ENCODE measurements at regions not wholly inside any gene's neighbourhood (a gene's known extent, or its start where the extent isn't known, plus 50 kb on each side); places are given as distances from the start of the nearest gene placed in this dataset.

DNA sequence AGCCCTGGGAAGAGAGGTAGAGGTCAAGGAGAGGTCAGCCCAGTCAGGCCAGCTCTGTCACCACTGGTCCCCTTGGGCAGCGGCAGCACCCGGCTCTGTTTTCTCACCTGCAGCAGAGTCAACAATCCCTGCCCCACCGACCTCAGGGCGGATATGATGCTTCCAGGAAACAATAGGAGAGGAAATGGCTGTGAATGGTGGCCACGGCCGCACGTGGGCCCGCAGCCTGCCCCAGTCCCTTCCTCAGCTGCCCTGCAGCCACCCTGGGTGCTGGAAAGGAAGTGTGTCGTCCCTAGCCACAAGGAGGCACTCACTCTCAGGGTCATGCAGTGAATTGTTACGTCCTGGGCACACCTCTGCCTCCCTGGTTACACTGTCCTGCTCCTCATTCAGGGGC, 92.5 kb upstream of the ENPP6 start:
- no peak for DNase-seq (ENCODE audit: low spot score)

DNA sequence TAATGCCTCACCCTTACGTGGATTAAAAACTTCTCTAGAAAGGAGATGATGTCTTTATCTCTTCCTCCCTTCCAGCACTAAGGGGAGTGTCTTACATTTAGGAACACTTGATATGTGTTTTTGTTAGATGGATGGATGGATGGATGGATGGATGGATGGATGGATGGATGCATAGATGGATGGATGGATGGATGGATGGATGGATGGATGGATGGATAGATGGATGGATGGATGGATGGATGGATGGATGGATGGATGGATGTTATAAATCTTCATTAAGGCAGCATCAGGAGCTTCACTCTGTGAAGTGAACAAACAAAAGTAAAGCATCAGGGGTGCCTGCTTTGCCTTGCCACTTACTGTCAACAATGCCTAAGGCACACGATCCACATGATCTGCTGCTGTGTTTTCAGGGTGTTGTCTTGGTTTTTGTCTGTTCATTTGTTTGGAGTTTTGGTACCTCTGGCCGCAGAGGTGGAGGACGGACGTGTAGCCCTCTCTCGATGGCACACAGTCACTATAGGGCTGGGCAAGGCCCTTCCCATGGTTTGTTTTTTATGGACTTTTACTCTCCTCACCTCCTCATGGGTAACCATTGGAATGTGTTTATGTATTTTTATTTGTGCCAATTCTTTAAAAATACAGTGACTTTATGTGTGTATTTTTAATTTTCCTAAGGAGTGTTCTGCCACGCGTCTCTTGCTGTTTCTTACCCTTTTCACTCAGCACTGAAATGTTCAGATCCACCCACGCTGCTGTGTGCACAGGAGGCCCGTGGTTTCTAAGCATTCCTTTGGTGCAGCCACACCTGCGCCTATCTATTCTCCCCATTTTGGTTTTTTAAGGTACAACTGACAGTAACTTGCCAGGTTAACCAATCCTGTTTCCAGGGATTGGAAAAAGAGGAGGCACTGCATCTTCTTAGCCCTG, 91.8 kb upstream of the ENPP6 start:
- no peak for DNase-seq (ENCODE audit: low spot score)

DNA sequence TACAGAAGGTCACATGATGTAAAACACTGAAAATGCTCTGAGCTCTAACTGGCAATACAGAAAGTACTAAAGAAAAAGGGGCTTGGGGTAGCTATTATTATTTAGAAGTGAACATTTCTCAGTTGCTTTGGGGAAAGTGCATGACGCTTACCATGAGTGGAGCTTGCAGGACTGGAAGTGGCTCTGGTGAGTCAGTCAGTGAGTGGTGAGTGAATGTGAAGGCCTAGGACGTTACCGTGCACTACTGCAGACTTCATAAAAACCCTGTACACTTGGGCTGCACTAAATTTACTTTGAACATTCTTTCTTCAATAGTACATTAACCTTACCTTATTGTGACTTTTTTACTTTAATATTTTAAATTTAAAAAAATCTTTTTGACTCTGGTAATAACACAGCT, 89.3 kb upstream of the ENPP6 start:
- no peak for DNase-seq (ENCODE audit: low spot score)

DNA sequence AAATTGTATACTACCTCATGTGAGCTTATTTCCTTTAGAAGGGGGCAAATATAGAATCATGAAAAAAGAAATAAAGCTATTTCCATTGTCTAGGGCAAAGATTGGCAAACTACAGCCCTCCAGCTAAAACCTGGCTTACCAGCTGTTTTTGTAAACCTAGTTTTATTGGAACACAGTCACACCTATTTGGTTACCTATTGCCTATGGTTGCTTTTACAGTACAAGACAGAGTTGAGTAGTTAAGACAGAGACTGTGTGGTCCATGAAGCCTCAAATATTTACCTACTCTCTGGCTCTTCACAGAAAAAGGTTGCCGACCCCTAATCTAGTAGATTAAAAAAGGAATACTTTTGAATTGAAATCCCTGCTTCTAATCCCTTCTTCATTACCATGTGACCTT, 88.8 kb upstream of the ENPP6 start:
- DNase-seq (ENCODE audit: low spot score), result no peak

DNA sequence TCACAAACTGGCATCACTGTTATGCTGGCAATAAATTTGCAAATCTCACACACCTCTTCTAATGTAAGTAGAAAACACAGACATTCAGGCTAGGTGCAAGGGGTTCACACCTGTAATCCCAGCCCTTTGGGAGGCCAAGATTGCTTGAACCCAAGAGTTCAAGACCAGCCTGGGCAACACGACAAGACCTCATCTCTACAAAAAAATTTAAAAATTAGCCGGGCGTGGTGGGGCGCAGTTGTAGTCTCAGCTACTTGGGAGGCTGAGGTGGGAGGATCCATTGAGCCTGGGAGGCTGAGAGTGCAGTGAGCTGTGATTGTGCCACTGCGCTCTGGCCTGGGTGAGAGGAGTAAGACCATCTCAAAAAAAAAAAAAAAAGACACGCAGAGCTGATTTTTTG, 83.1 kb upstream of the ENPP6 start:
- no peak for DNase-seq (ENCODE audit: low spot score)

DNA sequence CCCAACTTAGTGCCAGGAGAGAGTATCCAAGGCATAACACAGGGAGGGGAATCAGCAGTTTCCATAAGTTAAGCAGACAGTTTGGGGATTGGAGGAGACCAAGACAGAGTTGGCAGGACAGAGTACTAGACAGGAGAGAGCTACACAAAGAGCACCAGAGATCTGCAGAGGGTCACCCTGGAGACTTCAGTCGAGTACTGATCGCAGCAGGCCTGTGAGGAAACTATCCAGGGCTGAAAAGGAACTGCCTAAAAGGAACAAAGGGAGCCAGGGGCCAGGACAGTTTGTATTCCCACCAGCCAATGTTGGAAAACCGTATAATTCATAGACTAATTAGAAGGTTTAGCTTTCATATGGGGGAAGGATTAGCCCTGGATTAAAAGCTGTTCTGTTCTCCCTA, 80.6 kb upstream of the ENPP6 start:
- DNase-seq (ENCODE audit: low spot score), result no peak

DNA sequence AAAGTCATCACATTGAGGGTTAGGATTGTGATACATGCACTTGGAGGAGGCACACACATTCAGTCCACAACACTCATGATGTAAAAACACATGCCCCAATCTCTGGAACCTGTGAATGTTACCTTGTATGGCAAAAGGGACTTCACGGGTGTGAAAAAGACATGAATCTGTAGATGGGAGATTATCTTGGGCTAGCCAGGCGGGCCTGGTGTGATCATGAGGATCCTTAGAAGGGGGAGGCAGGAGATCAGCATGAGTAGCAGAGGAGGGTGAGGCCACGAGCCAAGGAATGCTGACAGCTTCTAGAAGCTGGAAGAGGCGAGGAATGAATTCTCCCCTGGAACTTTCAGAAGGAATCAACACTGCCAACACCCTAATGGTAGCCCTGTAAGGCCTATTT, 77.5 kb upstream of the ENPP6 start:
- no peak for DNase-seq (ENCODE audit: low spot score)

DNA sequence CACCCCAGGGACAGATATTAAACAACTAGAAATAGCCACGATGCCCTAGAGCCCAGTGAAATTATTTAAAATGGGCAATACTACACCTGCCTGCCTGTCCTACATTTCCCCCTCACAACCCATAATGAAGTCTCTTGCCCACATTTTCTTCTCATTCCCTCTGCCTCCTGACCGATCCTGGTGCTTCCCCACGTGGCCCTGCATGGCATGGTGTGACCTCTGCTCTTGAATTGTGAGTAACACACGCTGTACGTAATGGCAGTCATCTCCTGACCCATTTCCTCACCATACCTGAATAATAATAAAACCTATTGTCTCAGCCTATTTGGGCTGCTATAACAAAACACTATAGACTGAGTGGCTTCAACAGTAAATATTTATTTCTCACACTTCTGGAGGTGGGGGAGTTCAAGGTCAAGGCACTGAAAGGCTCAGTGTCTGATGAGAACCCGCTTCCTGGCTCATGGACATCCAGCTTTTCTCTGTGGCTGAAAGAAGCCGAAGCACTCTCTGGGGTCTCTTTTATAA, 77.0 kb upstream of the ENPP6 start:
- no peak for DNase-seq (ENCODE audit: low spot score)

DNA sequence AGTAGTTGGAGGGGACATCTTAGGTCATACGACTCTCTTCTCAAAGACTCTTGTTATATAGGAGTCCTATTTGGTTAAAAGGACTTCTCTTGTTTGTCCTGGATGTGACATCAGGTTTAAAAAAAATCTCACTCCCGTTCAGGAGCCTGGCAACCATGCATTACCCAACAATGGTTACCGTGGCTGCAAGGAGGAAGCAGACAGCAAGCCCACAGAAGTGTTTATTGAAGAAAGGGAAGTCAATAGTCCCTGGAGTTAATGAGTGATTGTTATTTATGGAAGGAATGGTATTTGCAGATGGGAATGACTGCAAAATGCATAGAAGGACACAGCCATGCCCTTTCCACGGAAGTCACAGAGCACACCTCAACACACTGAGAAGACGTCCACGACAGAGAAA, 75.9 kb upstream of the ENPP6 start:
- no peak for DNase-seq (ENCODE audit: low spot score)

DNA sequence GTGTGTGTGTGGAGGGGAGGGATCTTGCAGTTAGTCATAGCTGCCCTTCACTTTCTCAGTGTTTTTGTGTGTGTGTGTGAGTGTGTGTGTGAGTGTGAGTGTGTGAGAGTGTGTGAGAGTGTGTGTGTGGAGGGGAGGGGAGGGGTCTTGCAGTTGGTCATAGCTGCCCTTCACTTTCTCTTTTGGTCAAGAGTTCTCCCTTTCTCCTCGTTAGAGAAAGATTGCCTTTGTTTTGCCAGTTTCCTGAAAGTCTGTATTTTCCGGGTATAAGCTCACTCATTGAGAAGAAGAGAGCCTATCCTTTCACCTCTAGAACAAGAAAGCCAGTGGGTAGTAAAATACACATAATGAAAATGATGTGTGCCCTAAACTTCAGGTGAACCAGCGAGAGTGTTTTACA, 75.2 kb upstream of the ENPP6 start:
- DNase-seq (ENCODE audit: low spot score), result no peak

DNA sequence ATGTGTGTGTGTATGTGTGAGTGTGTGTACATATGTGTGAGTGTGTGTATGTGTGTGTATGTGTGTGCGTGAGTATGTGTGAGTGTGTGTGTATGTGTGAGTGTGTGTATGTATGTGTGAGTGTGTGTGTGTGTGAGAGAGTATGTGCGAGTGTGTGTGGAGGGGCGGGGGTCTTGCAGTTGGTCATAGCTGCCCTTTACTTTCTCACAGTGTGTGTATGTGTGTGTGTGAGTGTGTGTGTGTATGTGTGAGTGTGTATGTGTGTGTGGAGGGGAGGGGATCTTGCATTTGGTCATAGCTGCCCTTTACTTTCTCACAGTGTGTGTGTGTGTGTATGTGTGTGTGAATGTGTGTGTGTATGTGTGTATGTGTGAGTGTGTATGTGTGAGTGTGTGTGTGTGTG, 74.8 kb upstream of the ENPP6 start:
- no peak for DNase-seq (ENCODE audit: low spot score)

DNA sequence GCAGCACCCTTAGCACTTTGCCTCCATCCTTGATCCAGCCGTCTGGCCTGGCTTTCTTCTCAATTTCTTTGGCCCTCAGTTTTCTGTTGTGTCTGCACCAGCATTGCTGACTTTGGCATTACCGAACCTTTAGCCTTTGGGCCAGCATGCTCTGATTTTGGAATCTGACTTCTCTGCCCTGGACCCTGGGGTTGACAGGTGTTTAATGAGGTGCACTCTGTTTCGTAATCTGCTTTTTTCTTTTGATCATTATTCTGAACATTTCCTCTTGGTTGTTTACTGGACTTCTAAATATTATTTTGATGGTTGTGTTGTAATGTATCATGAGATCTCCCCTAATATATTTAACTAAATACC, 71.5 kb upstream of the ENPP6 start:
- no peak for DNase-seq (ENCODE audit: low spot score)

DNA sequence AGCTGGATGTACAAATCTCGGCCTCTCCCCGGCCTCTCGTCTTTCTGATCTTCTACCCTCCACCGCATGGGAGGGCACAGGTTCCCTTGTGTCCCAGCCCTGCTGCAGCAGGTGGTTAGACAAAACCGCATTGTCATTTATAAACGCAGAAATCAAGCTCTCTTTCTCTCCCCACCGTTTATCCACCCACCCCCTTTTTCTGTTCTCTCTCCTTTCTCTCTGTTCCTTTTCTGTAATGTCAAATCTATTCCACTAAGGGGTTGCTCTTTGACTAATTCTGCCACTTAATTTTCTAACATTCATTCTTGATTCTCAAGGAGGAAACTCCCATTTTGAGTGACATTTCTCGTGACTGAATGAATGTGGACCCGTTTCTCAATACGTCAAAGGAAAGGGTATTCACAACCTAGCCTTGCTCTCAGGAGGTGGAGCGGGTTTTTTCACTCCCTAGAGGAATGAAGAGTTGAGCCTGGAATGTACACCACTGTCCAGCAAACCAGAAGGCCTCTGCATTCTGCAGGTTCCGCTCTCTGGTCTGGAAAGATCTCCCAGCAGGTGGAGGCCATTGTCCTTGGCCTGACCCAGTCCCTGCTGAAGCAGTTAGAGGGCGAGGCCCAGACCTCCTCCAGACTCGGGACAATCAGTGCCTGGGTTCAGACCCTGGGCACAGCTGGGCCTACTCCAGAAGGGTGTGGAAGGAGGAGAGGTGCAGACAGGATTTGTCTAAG, 70.9 kb upstream of the ENPP6 start:
- DNase-seq (ENCODE audit: low spot score), result no peak

DNA sequence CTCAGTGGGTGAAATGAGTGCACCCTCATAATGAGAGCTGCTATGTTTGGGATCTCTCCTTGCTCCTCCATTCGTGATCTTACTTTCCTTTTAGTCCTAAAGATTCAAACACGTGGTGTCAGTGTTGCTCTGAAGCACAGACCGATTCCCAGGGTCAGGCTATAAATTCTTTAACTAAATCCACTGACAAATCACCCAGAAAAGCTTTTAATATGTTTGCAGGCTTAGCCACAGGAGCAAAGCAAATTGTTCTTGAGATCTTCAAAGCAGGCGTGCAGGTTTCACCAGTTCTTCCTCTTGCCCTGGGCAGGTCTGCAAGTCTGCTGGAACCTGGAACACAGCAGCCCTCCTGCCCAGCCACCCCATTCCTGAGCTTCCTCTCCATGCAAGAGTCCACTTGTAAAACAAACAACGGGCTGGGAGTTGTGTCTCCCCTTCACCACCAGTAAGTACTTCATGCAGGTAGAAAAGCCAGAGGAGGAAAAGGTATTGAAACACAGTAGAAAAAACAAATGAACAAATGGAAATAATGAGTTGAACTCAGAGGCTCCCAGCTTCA, 70.1 kb upstream of the ENPP6 start:
- no peak for DNase-seq (ENCODE audit: low spot score)

DNA sequence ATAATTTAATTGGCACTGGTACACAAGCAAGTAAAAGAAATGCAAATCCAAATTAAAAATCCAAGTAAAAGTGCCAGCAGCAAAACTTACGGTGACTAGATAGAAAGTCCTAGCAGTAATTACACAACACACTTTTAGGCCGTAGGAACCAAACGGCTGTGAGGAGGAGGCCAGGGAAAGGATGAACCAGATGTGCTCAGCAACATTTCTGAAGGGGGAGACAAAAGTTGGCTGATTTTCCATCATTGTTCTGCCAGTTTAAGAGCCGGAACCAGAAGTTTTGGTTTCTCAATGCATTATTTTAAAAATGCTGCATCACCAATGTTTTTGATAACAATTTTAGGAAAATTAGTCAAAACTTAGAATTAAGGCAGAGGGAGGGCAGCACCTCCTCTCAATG, 68.7 kb upstream of the ENPP6 start:
- no peak for DNase-seq (ENCODE audit: low spot score)

DNA sequence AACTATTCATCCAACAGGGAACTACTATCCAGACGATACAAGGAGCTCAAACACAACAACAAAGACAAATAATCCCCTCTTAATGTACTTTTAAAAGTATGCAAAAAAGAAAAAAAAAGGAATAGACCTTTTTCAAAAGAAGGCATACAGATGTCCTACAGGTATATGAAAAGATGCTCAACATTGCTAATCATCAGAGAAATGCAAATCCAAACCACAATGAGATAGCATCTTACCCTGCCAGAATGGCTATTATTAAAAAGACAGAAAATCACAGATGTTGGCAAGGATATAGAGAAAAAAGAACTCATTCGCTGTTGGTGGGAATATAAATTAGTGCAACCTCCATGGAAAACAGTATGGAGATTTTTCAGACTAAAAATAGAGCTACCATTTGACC, 67.1 kb upstream of the ENPP6 start:
- no peak for DNase-seq (ENCODE audit: low spot score)

DNA sequence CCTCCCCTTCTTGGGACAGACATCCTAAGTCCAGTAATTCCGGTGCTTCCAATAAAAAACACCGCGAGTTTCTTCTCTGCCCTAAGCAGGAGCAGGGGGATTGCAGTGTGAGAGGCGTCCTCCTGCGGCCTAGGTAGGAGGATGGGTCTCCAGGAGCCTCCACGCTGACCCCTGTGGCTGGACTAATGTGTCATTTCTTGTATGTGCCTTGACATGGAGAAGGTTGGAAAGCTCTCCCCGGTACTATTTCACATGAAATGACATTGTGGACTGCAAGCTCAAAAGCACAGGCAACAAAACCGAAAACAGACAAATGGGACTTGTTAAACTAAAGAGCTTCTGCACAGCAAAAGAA, 66.6 kb upstream of the ENPP6 start:
- no peak for DNase-seq (ENCODE audit: low spot score)

DNA sequence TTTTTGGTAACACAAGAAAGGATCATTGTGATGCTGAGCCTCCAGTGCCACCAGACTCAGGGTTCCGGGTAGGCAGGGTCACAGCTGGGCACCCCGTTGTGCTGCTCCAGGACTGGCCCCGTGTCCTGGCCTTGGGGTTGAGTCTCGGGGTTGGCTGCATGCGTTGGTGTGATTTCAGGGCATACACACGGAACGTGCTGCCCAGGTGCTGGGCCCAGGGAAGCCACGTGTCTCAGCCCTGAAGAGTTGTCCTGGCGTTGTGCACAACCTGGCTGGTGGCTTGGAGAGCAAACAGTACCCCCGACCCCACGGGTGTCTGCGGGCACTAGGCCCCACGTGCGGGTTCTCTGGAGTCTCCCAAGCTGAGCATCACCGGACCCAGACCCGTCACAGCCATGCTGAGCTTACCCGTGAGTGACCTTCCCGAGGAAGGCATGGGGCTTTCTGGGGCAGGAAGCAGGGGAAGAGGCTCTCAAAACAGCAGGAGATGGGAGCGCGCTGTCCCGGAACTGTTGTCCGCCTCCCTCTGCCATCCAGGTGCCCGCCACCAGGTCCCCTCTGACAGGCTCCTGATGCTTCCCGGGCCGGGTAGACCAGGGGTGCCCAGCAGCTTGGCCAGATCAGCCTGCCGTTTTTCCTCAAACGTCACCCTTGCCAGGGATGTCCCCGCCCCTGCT, 66.1 kb upstream of the ENPP6 start:
- peak; percentile 68 for DNase-seq (ENCODE audit: low spot score)

DNA sequence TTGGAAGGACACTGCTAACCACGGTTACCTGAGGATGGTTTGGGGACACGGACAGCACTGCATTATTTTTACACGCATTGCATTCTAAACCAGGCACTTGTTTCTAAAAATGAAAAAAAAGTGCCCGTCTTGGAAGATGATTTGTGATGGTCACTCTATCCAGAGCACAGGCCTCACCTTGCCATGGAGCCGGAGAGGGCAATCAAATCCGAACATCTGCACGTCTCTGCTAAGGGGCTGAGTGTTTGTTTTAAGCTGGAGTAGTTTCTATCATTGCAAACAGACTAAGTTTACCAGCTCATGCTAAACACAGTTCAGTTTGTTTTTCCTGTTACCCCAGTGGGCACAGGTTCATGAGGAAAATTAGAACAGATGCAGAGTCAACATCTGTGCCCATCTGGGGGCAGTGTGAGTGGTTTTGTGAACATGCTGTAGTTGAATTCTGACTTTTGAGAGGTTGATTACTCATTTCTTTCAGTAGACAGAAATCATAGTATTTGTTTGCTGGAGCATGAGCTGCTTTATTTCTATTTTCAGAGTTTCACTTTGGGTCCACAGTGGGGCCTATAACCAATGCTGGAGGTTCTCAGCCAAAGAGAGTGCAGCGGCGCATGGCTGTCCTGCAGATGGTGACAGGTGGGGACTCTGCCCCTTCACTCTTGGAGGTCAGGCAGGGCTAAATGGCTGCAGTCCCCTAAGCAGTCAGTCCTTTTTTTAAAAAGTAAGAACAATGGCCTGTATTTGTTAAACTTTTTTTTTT, 65.4 kb upstream of the ENPP6 start:
- DNase-seq (ENCODE audit: low spot score), result no peak

DNA sequence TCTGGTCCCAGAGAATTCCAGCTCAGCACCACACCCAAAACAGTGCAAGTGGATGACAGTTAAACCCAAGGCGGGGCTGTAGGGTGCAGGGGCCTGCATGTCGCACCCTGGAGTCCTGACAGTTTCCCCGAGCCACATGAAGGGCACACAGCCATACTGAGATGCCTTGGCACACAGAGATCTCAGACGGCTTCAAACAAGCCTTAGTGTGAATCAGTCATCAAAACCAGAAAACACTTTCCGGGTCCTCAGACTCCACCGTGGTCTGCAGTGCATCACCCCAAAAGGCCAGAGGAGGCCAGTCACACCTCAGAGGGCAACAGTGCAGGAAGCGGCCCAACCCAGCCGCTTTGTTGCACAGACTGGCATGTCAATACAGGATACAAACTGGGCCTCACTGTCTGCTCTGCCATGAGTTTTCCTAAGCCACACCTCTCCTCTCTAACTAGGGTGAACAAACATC, 64.6 kb upstream of the ENPP6 start:
- DNase-seq (ENCODE audit: low spot score), result no peak

DNA sequence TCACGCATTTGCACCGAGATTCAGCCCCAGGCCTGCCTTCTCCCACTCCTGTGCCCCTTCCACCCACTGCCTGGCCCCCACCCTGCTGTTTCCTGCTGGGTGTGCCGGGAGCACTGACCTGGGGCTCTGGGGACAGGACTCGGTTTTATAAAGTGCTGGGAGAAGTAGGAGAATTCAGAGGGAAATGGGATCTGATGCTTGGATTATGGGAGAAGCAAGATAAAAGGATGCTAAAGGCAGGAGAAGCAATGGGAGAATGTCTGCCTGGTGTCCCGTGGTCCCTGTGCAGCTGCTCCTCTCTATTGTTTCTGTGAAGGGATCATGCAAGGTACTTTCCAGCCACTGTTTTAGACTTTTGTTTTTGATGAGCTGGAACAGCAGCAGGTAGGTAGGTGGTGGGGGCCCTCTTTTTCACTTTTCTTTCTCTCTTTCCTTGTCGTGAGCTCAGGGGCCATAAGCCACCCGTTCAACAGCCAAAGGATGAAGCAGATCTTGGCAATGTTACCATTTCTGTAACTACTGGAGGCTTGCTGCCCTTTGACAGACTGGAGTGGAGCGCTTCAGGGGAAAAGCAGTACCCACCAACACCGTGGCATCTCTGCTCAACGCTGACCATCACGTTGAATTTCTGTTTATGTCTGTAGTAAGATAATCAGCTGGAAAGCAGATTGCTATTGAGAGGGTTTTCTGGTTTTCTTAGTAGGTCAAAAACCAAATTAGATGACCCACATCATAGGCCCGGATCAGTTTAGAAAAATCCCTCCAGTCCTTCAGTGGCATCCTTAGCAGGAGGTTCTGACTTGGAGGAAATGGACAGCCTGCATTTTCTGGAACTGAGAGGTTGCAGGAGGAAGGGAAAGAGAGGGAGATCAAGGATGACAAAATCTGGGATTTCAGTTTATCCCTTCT, 63.8 kb upstream of the ENPP6 start:
- DNase-seq (ENCODE audit: low spot score), result no peak
